H9 (cell line): ENCODE measurements at regions not wholly inside any gene's neighbourhood (a gene's known extent, or its start where the extent isn't known, plus 50 kb on each side); places are given as distances from the start of the nearest gene placed in this dataset.

ENCODE experiments used
- DNase-seq: peaks from one replicate; pipeline ENCODE4 v3.0.0-alpha.2; 2017
- H2AFZ ChIP-seq: one replicate; pipeline ENCODE4 v1.6.1; 2013; ENCODE audit warnings: mild to moderate bottlenecking, low read length, control low read depth, moderate library complexity
- H2AK5ac ChIP-seq: 2 replicates; pipeline ENCODE4 v1.6.1; 2013; ENCODE audit warnings: low read length, control low read depth, mixed read lengths; ENCODE audit not compliant: insufficient read length
- H2BK120ac ChIP-seq: one replicate; pipeline ENCODE4 v1.6.1; 2013; ENCODE audit warnings: low read depth, mild to moderate bottlenecking, low read length, control low read depth, inconsistent platforms; ENCODE audit not compliant: poor library complexity, severe bottlenecking
- H2BK12ac ChIP-seq: 2 replicates; pipeline ENCODE4 v1.6.1; 2013; ENCODE audit warnings: low read length, control low read depth, mixed read lengths, low read depth; ENCODE audit not compliant: insufficient read length
- H2BK15ac ChIP-seq: 2 replicates; pipeline ENCODE4 v1.6.1; 2013; ENCODE audit warnings: low read depth, low read length, control low read depth
- H2BK20ac ChIP-seq: one replicate; pipeline ENCODE4 v1.6.1; 2013; ENCODE audit warnings: low read depth, mild to moderate bottlenecking, low read length, control low read depth, inconsistent platforms; ENCODE audit not compliant: poor library complexity, severe bottlenecking
- H2BK5ac ChIP-seq: 2 replicates; pipeline ENCODE4 v1.6.1; 2013; ENCODE audit warnings: low read length, control low read depth, mixed read lengths; ENCODE audit not compliant: insufficient read length
- H3K14ac ChIP-seq: 2 replicates; pipeline ENCODE4 v1.6.1; 2013; ENCODE audit warnings: low read length, control low read depth; ENCODE audit not compliant: insufficient read depth
- H3K18ac ChIP-seq: 2 replicates; pipeline ENCODE4 v1.6.1; 2013; ENCODE audit warnings: low read depth, mild to moderate bottlenecking, mixed read lengths, low read length, control low read depth; ENCODE audit not compliant: insufficient read length
- H3K23ac ChIP-seq: 2 replicates; pipeline ENCODE4 v1.6.1; 2013; ENCODE audit warnings: low read length, control low read depth, mixed read lengths, low read depth; ENCODE audit not compliant: insufficient read length
- H3K23me2 ChIP-seq: 2 replicates; pipeline ENCODE4 v1.6.1; 2013; ENCODE audit warnings: low read depth, mild to moderate bottlenecking, mixed read lengths, low read length, control low read depth; ENCODE audit not compliant: insufficient read length, poor library complexity, severe bottlenecking
- H3K27ac ChIP-seq: 2 replicates; pipeline ENCODE4 v1.5.1; 2013; ENCODE audit warnings: low read length, control low read depth, mixed read lengths, low read depth; ENCODE audit not compliant: insufficient read length
- H3K27me3 ChIP-seq: 2 replicates; pipeline ENCODE4 v1.6.1; 2013; ENCODE audit warnings: low read length, control low read depth, inconsistent platforms; ENCODE audit not compliant: insufficient read depth
- H3K4ac ChIP-seq: 2 replicates; pipeline ENCODE4 v1.6.1; 2013; ENCODE audit warnings: low read depth, mild to moderate bottlenecking, control low read depth, inconsistent platforms, low read length, moderate library complexity
- H3K4me1 ChIP-seq: 2 replicates; pipeline ENCODE4 v1.6.1; 2013; ENCODE audit warnings: low read length, control low read depth, inconsistent platforms; ENCODE audit not compliant: insufficient read depth
- H3K4me2 ChIP-seq: 2 replicates; pipeline ENCODE4 v1.6.1; 2013; ENCODE audit warnings: low read length, control low read depth, mixed read lengths; ENCODE audit not compliant: insufficient read length, insufficient read depth
- H3K56ac ChIP-seq: 2 replicates; pipeline ENCODE4 v1.6.1; 2013; ENCODE audit warnings: low read depth, mild to moderate bottlenecking, mixed read lengths, low read length, control low read depth; ENCODE audit not compliant: insufficient read length
- H3K79me1 ChIP-seq: 2 replicates; pipeline ENCODE4 v1.6.1; 2013; ENCODE audit warnings: low read depth, mild to moderate bottlenecking, moderate library complexity, low read length, control low read depth, inconsistent platforms; ENCODE audit not compliant: insufficient read depth, poor library complexity, severe bottlenecking
- H3K79me2 ChIP-seq: 2 replicates; pipeline ENCODE4 v1.6.1; 2013; ENCODE audit warnings: low read length, control low read depth, inconsistent platforms; ENCODE audit not compliant: insufficient read depth
- H3K9ac ChIP-seq: 2 replicates; pipeline ENCODE4 v1.6.1; 2013; ENCODE audit warnings: low read length, control low read depth, mixed read lengths; ENCODE audit not compliant: insufficient read length; ENCODE audit errors: extremely low read depth
- H3K9me3 ChIP-seq: one replicate; pipeline ENCODE4 v1.6.1; 2013; ENCODE audit warnings: low read depth, low read length, inconsistent platforms; ENCODE audit not compliant: control insufficient read depth
- H3T11ph ChIP-seq: one replicate; pipeline ENCODE4 v1.6.1; 2013; ENCODE audit warnings: mild to moderate bottlenecking, low read length, control low read depth, inconsistent platforms
- H4K20me1 ChIP-seq: one replicate; pipeline ENCODE4 v1.6.1; 2013; ENCODE audit not compliant: control insufficient read depth, insufficient read length, insufficient read depth
- H4K5ac ChIP-seq: 2 replicates; pipeline ENCODE4 v1.6.1; 2013; ENCODE audit warnings: low read depth, mild to moderate bottlenecking, mixed read lengths, low read length, control low read depth; ENCODE audit not compliant: insufficient read length
- H4K8ac ChIP-seq: replicated peaks from 2 replicates; pipeline ENCODE4 v1.6.1; 2013; ENCODE audit warnings: low read length, control low read depth, mixed read lengths, low read depth; ENCODE audit not compliant: insufficient read length
- H4K91ac ChIP-seq: 2 replicates; pipeline ENCODE4 v1.6.1; 2013; ENCODE audit warnings: low read depth, mild to moderate bottlenecking, moderate library complexity, mixed read lengths, low read length, control low read depth; ENCODE audit not compliant: insufficient read length
- H3K27ac Mint-ChIP-seq, 3 experiments: 2 replicates in 2 of 3; 3 replicates in 1 of 3; pipeline ENCODE4 v1.8.0; 2020 to 2021; ENCODE audit warnings: mixed read lengths in 3 of 3, mild to moderate bottlenecking in 1 of 3, moderate library complexity in 1 of 3
- H3K27me3 Mint-ChIP-seq: 2 replicates; pipeline ENCODE4 v1.8.0; 2021; ENCODE audit warnings: low read depth, mild to moderate bottlenecking, moderate library complexity, mixed read lengths
- H3K36me3 Mint-ChIP-seq, 3 experiments: 2 replicates in 2 of 3; 3 replicates in 1 of 3; pipeline ENCODE4 v1.8.0; 2020 to 2021; ENCODE audit warnings: low read depth in 3 of 3, mixed read lengths in 3 of 3; ENCODE audit not compliant: insufficient read depth in 1 of 3
- H3K4me1 Mint-ChIP-seq, 2 experiments: 2 replicates each; pipeline ENCODE4 v1.8.0; 2020; ENCODE audit warnings: mixed read lengths in 2 of 2
- H3K4me3 Mint-ChIP-seq, 2 experiments: 2 replicates in 1 of 2; 3 replicates in 1 of 2; pipeline ENCODE4 v1.8.0; 2020 to 2021; ENCODE audit warnings: mild to moderate bottlenecking in 2 of 2, mixed read lengths in 2 of 2, moderate library complexity in 1 of 2
- H3K9me3 Mint-ChIP-seq, 2 experiments: 2 replicates in 1 of 2; 3 replicates in 1 of 2; pipeline ENCODE4 v1.8.0; 2020; ENCODE audit warnings: mild to moderate bottlenecking in 2 of 2, mixed read lengths in 2 of 2, moderate library complexity in 1 of 2
- CTCF ChIP-seq: fragments of 200-600 bp; sonication (generic); conservative IDR thresholded peaks from 3 replicates; pipeline ENCODE4 v1.8.0; 2021; ENCODE audit warnings: antibody characterized with exemption, mild to moderate bottlenecking
- WGBS: extraction: QIAGEN DNeasy Blood & Tissue Kit; methylation state at CpG from one replicate; pipeline ENCODE4 v1.1.7; 2013; ENCODE audit warnings: missing lambda C conversion rate, low lambda C conversion rate, mixed read lengths; ENCODE audit not compliant: insufficient read length; ENCODE audit errors: extremely low coverage; 5-methylcytosine and 5-hydroxymethylcytosine counted together

- Histone ChIP-seq H3K9ac (no peak overlapping the region), H2BK120ac (no peak overlapping the region), H3K56ac (no peak overlapping the region), H2AK5ac (no peak overlapping the region), H3K4me1 (no peaks in the 10 kb centered on the region; the same call in none of the 2 replicates), H3K4me2 (no peak overlapping the region), H3T11ph (no peak overlapping the region), H2BK15ac (no peak overlapping the region), H3K27ac (no peak overlapping the region), H4K20me1 (no peaks in the 10 kb centered on the region), H4K8ac (no peak overlapping the region), H3K9me3 (no peaks in the 10 kb centered on the region), H2BK5ac (no peak overlapping the region), H3K18ac (no peak overlapping the region), H3K27me3 (peaks cover 16% of the 10 kb centered on the region), H3K23me2 (peaks cover 16% of the 10 kb centered on the region), H4K91ac (no peak overlapping the region), H3K79me1 (no peaks in the 10 kb centered on the region), H2BK12ac (no peak overlapping the region), H3K4ac (no peak overlapping the region), H4K5ac (no peak overlapping the region), H2AFZ (no peak overlapping the region), H2BK20ac (no peak overlapping the region), H3K79me2 (no peaks in the 10 kb centered on the region), H3K23ac (no peak overlapping the region), H3K14ac (no peak overlapping the region)
- H3K4me1 Mint-ChIP-seq, result peaks cover 29 to 41% of the 10 kb centered on the region in 2 experiments
- WGBS, result no CpG with 5 or more reads among the region's 5 CpGs
- DNase-seq, result no peak
- no peak overlapping the region for H3K27ac Mint-ChIP-seq
- peaks cover 51% of the 10 kb centered on the region for H3K27me3 Mint-ChIP-seq
- no peaks in the 10 kb centered on the region; a peak in 1 of 7 replicates for H3K36me3 Mint-ChIP-seq
- peak overlapping the region; percentile 83 to 91; a peak in 4 of 5 replicates for H3K4me3 Mint-ChIP-seq
- no peak for TF ChIP-seq CTCF
- no peaks in the 10 kb centered on the region; a peak in 1 of 5 replicates for H3K9me3 Mint-ChIP-seq
Measured at GRCh38 chr1:58248072-58248471, 298.5 kb downstream of the OMA1 start.
